Left renal pelvis (tissue), 4 donors: ENCODE measurements at regions not wholly inside any gene's neighbourhood (a gene's known extent, or its start where the extent isn't known, plus 50 kb on each side); places are given as distances from the start of the nearest gene placed in this dataset.

Experiments used
- DNase-seq, 4 donors: peaks; one replicate each; pipeline ENCODE4 v3.0.0-alpha.2; 2013; ENCODE audit warnings: low read depth in 4 of 4, low spot score in 3 of 4

DNA sequence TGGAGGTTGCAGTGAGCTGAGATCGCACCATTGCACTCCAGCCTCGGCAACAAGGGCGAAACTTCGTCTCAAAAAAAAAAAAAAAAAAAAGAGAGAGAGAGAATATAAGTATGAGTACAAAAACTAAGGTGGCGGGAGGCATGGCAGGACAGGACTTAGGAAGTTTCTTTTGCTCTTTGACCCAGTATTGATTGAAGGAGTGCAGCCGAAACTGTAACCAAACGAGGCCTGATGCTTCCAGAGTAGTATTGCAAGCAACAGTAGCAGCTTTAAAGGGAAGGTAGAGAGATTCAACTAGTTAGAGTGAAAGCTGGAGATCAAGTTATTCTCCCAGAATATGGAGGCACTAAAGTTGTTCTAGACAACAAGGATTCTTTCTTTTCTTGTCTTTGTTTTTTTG lies 99.2 kb upstream of the CASZ1 start:
- no peak for DNase-seq

DNA sequence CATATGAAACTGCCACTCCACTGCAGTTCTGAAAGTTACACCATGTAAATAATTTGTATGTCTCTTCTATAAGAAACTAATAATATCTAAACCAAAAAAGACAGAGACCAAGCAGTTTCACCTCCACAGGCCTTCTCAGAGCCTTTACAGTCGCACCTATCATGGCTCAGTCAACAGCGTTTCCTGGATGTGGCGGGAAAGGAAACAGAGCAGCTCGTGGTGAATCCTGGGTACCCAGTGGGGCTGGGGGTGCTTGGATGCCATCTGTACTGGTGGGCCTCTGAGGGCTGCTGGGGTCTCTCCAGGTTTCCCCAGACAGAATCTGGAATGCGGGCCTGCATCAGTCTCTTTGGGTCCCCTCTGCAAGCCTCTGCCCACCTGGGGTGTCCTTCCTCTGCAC lies 100.2 kb upstream of the CASZ1 start:
- DNase-seq, result no peak

- no peak for DNase-seq
These were observed 101.0 kb upstream of the CASZ1 start for GRCh38 chr1:10897321-10897980.

- no peak for DNase-seq
These were observed 101.7 kb upstream of the CASZ1 start for GRCh38 chr1:10897981-10898728.

DNA sequence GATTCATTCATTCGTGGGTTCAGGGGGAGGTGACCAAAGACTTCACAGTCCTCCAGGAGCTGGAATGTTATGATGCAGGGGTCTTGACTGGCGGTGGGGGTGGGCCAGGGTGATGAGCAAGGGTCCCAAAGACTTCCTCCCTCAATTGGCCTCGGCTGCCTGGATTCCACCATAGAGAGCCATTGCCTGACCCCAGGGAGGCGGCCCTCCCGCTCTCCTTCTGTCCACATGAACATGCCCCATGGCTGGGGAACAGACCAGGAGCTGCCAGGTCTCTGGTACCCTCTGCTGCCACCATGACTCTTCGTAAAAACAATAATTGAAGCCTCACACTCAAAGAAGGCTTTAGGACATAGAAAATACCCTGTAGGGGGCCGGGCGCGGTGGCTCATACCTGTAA lies 102.5 kb upstream of the CASZ1 start:
- DNase-seq, result no peak

DNA sequence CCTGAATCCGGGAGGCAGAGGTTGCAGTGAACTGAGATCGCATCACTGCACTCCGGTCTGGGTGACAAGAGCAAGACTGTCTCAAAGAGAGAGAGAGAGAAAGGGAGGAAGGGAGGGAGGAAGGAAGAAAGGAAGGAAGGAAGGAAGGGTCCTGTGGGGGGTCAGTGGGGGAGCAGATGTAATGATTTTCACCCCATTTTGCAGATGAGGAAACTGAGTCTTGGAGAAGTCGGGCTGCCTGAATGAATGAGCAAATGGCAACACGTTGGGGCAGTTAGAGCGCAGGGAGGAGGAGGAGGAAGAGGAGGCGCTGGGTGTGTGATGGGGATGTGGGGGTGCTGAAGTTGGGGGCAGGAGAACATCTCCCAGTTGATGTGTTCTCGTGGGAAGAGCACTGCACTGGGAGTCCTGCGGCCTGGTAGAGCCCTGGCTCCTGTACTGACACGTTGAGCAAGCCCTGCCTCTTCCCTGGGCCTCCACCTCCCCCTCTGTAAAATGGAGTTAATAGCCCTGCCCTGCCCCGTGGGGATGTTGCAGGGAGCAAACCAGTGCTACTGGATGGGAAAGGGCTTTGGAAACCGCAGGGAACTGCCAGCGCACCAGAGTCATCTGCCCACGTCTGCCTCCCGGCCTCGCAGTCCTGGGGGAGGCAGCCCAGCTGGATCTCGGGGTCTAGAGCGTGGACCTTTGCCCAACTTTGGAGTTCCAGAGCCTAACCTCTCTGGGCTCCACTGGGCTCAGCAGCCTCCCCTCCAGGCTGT lies 103.2 kb upstream of the CASZ1 start:
- DNase-seq, result no peak

GRCh38 chr1:10900251-10900651 lies 103.8 kb upstream of the CASZ1 start:
- no peak for DNase-seq

GRCh38 chr1:10900691-10901090 lies 104.2 kb upstream of the CASZ1 start:
- DNase-seq, result no peak

DNA sequence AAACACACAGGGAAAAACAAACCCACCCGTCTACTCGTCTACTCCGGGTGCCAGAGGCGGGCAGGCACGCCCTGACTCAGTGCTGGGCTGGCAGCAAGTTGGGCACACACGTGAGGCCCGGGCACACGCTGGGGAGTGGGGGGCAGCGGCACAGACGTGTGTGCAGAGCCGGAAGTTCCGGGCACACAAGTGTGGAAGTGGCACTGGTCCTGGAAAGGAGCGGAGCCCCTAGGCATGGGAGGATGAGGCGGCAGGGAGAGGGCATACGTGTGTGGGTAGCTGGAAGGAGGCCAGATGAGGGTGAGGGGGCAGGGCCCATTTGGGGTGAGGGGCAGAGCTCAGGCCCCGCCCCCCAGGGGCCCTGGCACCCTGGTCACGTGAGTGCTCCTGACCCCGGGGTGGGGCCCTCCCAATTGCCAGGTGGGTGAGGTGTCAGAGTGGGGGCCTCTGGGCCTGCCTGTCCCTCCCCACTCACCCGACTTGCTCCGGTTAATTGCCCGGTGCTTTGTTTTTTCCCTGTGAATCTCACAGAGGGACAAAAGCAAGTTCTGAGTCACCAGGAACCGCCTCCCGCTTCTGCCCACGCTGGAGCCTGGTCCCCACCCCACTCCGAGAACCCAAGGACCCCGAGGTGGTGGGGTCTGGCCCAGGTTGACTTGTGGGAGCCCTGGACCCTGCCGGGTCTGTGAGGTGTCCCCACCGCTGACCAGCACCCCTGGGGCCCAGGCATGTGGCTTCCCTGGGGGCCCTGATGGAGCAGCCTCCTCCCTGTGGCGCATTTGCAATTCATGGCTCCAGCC lies 104.8 kb upstream of the CASZ1 start:
- no peak for DNase-seq

GRCh38 chr1:10901891-10902805 lies 105.7 kb upstream of the CASZ1 start:
- no peak for DNase-seq

- DNase-seq, result no peak
These were observed 107.0 kb upstream of the CASZ1 start for GRCh38 chr1:10903421-10903820.

DNA sequence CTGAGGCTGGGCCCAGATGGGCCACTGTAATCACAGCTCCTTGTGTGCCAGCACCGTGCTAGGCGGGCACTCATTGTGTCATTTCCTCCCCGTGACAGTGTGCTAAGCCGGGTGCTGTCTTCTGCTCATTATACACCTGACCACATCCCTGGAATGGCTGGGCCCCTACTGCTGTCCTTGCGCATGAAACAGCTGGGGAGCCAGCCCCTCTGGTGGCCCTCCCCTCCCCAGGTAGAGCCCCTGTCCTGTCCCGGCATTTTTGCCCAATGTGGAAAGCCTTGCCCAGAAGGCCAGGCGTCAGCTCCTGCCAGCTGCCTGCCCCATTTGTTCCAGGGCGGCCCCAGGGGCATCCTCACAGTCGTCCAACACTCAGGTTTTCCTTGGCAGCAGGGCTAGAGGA lies 107.4 kb upstream of the CASZ1 start:
- no peak for DNase-seq

DNA sequence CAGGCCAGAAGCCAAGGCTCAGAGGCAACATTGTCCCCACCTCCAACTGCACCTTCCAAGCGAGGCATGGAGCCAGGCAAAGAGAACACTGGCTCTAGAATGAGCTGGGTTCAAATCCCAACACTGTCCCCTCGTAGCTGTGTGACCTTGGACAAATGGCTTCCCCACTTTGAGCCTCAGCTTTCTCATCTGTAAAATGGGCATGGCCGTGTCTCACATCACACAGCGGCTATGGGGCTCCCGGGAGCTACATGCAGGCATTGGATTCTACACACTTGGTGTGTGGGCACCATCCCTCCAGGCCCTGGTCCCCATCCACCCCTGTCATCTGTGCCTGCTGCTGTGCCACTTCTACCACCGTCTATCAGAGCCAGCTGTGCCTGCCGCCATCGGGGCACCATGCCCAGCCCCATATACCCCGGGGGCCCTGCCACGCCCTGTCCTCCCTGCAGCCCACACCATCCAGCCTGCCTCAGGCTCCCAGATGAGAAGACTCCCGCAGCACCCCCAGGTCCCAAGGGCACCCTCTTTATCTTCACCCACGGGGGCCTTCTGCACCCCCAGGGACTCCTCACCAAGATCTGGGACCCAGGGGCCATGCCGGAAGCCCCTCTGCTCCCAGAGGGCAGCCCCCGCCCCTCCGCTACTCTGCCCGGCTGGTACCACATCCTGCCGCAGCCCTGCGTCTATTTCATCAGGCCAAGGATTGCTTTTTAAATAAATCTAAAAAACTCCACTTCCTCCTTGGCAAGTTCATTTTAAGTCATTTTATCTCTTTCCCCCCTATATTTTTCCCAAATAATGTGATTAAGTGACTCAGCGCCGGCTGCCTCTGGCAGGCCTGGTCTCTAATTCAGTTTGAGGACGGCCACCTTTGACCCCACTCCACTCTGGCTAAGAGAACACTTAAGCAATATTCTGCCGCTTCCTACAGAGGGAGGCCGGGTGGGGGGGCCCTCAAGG lies 107.8 kb upstream of the TARDBP start:
- DNase-seq, result no peak

DNA sequence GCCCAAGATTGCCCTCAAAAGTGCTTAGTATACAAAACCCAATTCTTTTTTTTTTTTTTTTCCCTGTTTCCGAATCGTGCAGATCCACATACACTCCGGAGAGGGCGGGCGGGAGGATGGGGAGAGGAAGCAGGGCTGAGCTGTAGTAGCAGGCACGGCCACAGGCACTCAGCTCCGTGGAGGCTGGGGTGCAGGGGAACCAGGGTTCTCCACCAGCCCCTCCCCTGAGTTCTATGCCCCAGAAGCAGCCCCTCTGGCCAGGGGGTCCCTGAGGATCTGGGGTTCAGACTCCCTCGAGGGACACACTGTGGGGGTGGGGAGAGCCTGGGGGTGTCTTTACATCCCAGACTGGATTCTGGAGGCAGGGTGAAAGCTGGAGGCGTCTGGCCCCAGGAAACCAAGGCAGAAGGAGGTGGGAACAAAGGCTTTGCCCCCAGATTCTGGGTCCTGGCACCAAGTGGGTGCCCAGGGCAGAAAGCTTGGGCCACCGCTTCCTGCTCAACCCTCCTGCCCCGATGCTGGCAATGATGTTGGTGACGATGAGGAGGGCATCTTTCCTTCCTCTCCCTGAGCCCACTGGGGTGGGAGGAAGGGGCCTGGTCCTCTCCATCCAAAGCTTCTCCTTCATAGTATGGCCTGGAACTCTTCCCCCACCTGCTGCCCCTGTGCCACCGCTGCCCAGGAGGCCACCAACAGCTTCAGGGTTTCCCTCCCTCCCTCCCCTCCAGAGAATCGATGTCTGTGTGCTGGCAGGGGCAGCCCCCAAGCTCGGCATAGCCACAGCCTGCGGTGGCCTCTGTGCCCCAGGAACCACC lies 106.4 kb upstream of the TARDBP start:
- no peak for DNase-seq

- no peak for DNase-seq
These were observed 105.5 kb upstream of the TARDBP start for GRCh38 chr1:10906866-10907519.

GRCh38 chr1:10908266-10908665 lies 104.2 kb upstream of the TARDBP start:
- DNase-seq, result no peak
